Ishikawa (cell line): ENCODE measurements at regions not wholly inside any gene's neighbourhood (a gene's known extent, or its start where the extent isn't known, plus 50 kb on each side); places are given as distances from the start of the nearest gene placed in this dataset.

Experiments
- CEBPB ChIP-seq: IDR thresholded peaks from 2 replicates; pipeline ENCODE4 v1.6.1; 2012
- CREB1 ChIP-seq: IDR thresholded peaks from 2 replicates; pipeline ENCODE4 v1.6.1; 2012; ENCODE audit warnings: low read depth
- EGR1 ChIP-seq: IDR thresholded peaks from 2 replicates; pipeline ENCODE4 v1.6.1; 2012
- EP300 ChIP-seq: IDR thresholded peaks from 2 replicates; pipeline ENCODE4 v1.6.1; 2012; ENCODE audit warnings: borderline replicate concordance
- FOXM1 ChIP-seq: IDR thresholded peaks from 2 replicates; pipeline ENCODE4 v1.6.1; 2012; ENCODE audit warnings: low read depth, borderline replicate concordance
- RAD21 ChIP-seq: IDR thresholded peaks from 2 replicates; pipeline ENCODE4 v1.6.1; 2012; ENCODE audit warnings: low read depth
- TAF1 ChIP-seq: IDR thresholded peaks from 2 replicates; pipeline ENCODE4 v1.6.1; 2012; ENCODE audit warnings: low read depth, mild to moderate bottlenecking
- TCF12 ChIP-seq: IDR thresholded peaks from 2 replicates; pipeline ENCODE4 v1.6.1; 2012; ENCODE audit warnings: low read depth
- YY1 ChIP-seq: IDR thresholded peaks from 2 replicates; pipeline ENCODE4 v1.6.1; 2012; ENCODE audit warnings: low read depth
- TF ChIP-seq, protein P1 (sequence below): IDR thresholded peaks from 2 replicates; pipeline ENCODE4 v1.6.1; 2012; ENCODE audit warnings: low read depth, mild to moderate bottlenecking
- TF ChIP-seq, protein P2 (sequence below): IDR thresholded peaks from 2 replicates; pipeline ENCODE4 v1.6.1; 2012

DNA sequence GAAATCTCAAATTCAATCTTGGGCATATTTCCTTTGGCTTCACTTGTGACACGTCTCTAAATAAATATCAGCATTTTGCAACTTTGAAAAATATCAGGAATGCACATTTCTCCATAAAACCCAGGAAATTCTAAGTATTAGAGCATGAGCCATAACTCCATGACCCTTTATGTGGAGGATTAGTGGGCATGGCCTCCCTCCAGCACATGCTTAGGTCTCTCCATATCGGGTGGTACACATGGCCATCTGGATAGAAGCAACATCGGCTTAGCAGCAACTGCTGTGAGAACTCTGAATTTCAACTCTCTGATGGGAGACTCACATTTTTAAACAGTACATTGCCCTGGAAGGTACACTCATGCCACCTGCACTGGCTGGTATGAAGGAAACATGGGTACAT is 73.7 kb upstream of the EGFLAM start:
- TF ChIP-seq EGR1, result no peak
- TF ChIP-seq YY1, result no peak
- no peak for TF ChIP-seq CREB1
- no peak for TF ChIP-seq EP300
- TF ChIP-seq RAD21, result no peak
- no peak for TF ChIP-seq CEBPB
- TF ChIP-seq, protein P1, sequence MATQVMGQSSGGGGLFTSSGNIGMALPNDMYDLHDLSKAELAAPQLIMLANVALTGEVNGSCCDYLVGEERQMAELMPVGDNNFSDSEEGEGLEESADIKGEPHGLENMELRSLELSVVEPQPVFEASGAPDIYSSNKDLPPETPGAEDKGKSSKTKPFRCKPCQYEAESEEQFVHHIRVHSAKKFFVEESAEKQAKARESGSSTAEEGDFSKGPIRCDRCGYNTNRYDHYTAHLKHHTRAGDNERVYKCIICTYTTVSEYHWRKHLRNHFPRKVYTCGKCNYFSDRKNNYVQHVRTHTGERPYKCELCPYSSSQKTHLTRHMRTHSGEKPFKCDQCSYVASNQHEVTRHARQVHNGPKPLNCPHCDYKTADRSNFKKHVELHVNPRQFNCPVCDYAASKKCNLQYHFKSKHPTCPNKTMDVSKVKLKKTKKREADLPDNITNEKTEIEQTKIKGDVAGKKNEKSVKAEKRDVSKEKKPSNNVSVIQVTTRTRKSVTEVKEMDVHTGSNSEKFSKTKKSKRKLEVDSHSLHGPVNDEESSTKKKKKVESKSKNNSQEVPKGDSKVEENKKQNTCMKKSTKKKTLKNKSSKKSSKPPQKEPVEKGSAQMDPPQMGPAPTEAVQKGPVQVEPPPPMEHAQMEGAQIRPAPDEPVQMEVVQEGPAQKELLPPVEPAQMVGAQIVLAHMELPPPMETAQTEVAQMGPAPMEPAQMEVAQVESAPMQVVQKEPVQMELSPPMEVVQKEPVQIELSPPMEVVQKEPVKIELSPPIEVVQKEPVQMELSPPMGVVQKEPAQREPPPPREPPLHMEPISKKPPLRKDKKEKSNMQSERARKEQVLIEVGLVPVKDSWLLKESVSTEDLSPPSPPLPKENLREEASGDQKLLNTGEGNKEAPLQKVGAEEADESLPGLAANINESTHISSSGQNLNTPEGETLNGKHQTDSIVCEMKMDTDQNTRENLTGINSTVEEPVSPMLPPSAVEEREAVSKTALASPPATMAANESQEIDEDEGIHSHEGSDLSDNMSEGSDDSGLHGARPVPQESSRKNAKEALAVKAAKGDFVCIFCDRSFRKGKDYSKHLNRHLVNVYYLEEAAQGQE, result no peak
- no peak for TF ChIP-seq FOXM1
- no peak for TF ChIP-seq TCF12
- TF ChIP-seq TAF1, result no peak
- TF ChIP-seq, protein P2, sequence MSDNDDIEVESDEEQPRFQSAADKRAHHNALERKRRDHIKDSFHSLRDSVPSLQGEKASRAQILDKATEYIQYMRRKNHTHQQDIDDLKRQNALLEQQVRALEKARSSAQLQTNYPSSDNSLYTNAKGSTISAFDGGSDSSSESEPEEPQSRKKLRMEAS, result no peak
